Activated CD4-positive, alpha-beta T cell treated with anti-CD3 and anti-CD28 coated beads for 36 hours (primary cell): ENCODE measurements at regions not wholly inside any gene's neighbourhood (a gene's known extent, or its start where the extent isn't known, plus 50 kb on each side); places are given as distances from the start of the nearest gene placed in this dataset.

ENCODE experiments used
- ATAC-seq: fragments of 200-7000 bp; cut with Tn5 transposase; one replicate; pipeline ENCODE4 v1.10.0; 2021; ENCODE audit warnings: mild to moderate bottlenecking, moderate library complexity
- CTCF ChIA-PET: fragments of 350-600 bp; sonication (Branson Sonifier 250); formaldehyde crosslinking; loops from one replicate; lab custom pipeline; 2021; ENCODE audit warnings: antibody characterized with exemption; lab: Charles Lee
- POLR2A ChIA-PET: fragments of 350-600 bp; sonication (Branson Sonifier 250); formaldehyde crosslinking; loops from one replicate; lab custom pipeline; 2021; ENCODE audit warnings: antibody characterized with exemption, inconsistent platforms; lab: Charles Lee
- DNase-seq: peaks from one replicate; pipeline ENCODE4 v3.0.0-alpha.2; 2020
- H3K27ac Mint-ChIP-seq: one replicate; pipeline ENCODE4 v1.8.0; 2021; ENCODE audit warnings: mixed read lengths
- H3K27me3 Mint-ChIP-seq: one replicate; pipeline ENCODE4 v1.8.0; 2021; ENCODE audit warnings: mixed read lengths
- H3K36me3 Mint-ChIP-seq: one replicate; pipeline ENCODE4 v1.8.0; 2021; ENCODE audit warnings: low read depth, mixed read lengths
- H3K4me1 Mint-ChIP-seq: one replicate; pipeline ENCODE4 v1.8.0; 2021; ENCODE audit warnings: mixed read lengths
- H3K4me3 Mint-ChIP-seq: one replicate; pipeline ENCODE4 v1.8.0; 2021; ENCODE audit warnings: mild to moderate bottlenecking, moderate library complexity, mixed read lengths
- H3K9me3 Mint-ChIP-seq: one replicate; pipeline ENCODE4 v1.8.0; 2021; ENCODE audit warnings: low read depth, mixed read lengths
- intact Hi-C, 2 experiments: fragments of 100-400 bp; cut with DNase I in 1 of 2; cut with micrococcal nuclease in 1 of 2; formaldehyde crosslinking; loops; one replicate each; pipeline versions ENCODE4 v1.14.2 to v1.15.1; 2022 to 2024; cut with DNase I, micrococcal nuclease

- ChIA-PET POLR2A (interaction anchor here (0.6 kb wide), 1 partner anchor 345 kb away, joined by 3 read pairs; no protein-coding TSS in a partner anchor), CTCF (no interaction called here)
- no peak for DNase-seq
- peak; percentile 70 for ATAC-seq
- no peaks in the 10 kb centered on the region for H3K9me3 Mint-ChIP-seq
- intact Hi-C loops: loop anchor here in 1 of 2 experiments (2.0 to 10.0 kb wide), 2 partner anchors 428 to 588 kb away; no protein-coding TSS in a partner anchor
- H3K27ac Mint-ChIP-seq: peak overlapping the region; percentile 37
- no peaks in the 10 kb centered on the region for H3K27me3 Mint-ChIP-seq
- H3K4me1 Mint-ChIP-seq: peaks cover 14% of the 10 kb centered on the region
- no peak overlapping the region for H3K4me3 Mint-ChIP-seq
- H3K36me3 Mint-ChIP-seq: no peaks in the 10 kb centered on the region
These were observed 52.9 kb downstream of the TMSB4Y start for GRCh38 chrY:13756615-13757014.

- peaks cover 4% of the 10 kb centered on the region for H3K4me1 Mint-ChIP-seq
- H3K36me3 Mint-ChIP-seq: no peaks in the 10 kb centered on the region
- H3K27ac Mint-ChIP-seq: no peak overlapping the region
- H3K4me3 Mint-ChIP-seq: no peak overlapping the region
- no peaks in the 10 kb centered on the region for H3K27me3 Mint-ChIP-seq
- no peaks in the 10 kb centered on the region for H3K9me3 Mint-ChIP-seq
- no peak for ATAC-seq
- intact Hi-C loops: loop anchor here in 1 of 2 experiments (10.0 kb wide), 1 partner anchor 59 kb away; no protein-coding TSS in a partner anchor
- CTCF ChIA-PET: no interaction called here
- no peak for DNase-seq
- POLR2A ChIA-PET: no interaction called here
These were observed 62.3 kb downstream of the TMSB4Y start for GRCh38 chrY:13766040-13766439.

GRCh38 chrY:13790108-13790793, 86.6 kb downstream of the TMSB4Y start:
- intact Hi-C loops: no loop called here
- no peak overlapping the region for H3K4me3 Mint-ChIP-seq
- DNase-seq (no peak), ATAC-seq (no peak)
- no peaks in the 10 kb centered on the region for H3K27me3 Mint-ChIP-seq
- H3K36me3 Mint-ChIP-seq: peaks cover 9% of the 10 kb centered on the region
- ChIA-PET POLR2A (no interaction called here), CTCF (no interaction called here)
- H3K4me1 Mint-ChIP-seq: peaks cover 25% of the 10 kb centered on the region
- peaks cover 3% of the 10 kb centered on the region for H3K9me3 Mint-ChIP-seq
- no peak overlapping the region for H3K27ac Mint-ChIP-seq

GRCh38 chrY:13795067-13795466, 91.4 kb downstream of the TMSB4Y start:
- Mint-ChIP-seq H3K4me3 (no peak overlapping the region), H3K36me3 (no peaks in the 10 kb centered on the region), H3K27me3 (no peaks in the 10 kb centered on the region), H3K27ac (no peak overlapping the region), H3K4me1 (peaks cover 10% of the 10 kb centered on the region), H3K9me3 (no peaks in the 10 kb centered on the region)
- ChIA-PET POLR2A (no interaction called here), CTCF (no interaction called here)
- DNase-seq (no peak), ATAC-seq (no peak)
- intact Hi-C loops: no loop called here

- intact Hi-C loops: loop anchor here in 1 of 2 experiments (5.0 kb wide), 1 partner anchor 51 kb away; no protein-coding TSS in a partner anchor
- CTCF ChIA-PET: interaction anchor here (0.7 kb wide), 1 partner anchor 1826 kb away, joined by 3 read pairs; no protein-coding TSS in a partner anchor
- POLR2A ChIA-PET: no interaction called here
- no peak for DNase-seq
- no peaks in the 10 kb centered on the region for H3K27me3 Mint-ChIP-seq
- H3K27ac Mint-ChIP-seq: no peak overlapping the region
- peaks cover 28% of the 10 kb centered on the region for H3K4me1 Mint-ChIP-seq
- ATAC-seq: no peak
- no peaks in the 10 kb centered on the region for H3K36me3 Mint-ChIP-seq
- H3K9me3 Mint-ChIP-seq: no peaks in the 10 kb centered on the region
- no peak overlapping the region for H3K4me3 Mint-ChIP-seq
These were observed 99.1 kb downstream of the TMSB4Y start for GRCh38 chrY:13802828-13803227.

GRCh38 chrY:13803424-13803823, 99.7 kb downstream of the TMSB4Y start:
- ChIA-PET CTCF (interaction anchor here (0.7 kb wide), 1 partner anchor 1826 kb away, joined by 3 read pairs; no protein-coding TSS in a partner anchor), POLR2A (no interaction called here)
- H3K4me3 Mint-ChIP-seq: no peak overlapping the region
- intact Hi-C loops: loop anchor here in 1 of 2 experiments (5.0 kb wide), 1 partner anchor 51 kb away; no protein-coding TSS in a partner anchor
- H3K4me1 Mint-ChIP-seq: peaks cover 28% of the 10 kb centered on the region
- DNase-seq (no peak), ATAC-seq (no peak)
- H3K36me3 Mint-ChIP-seq: peaks cover 2% of the 10 kb centered on the region
- no peak overlapping the region for H3K27ac Mint-ChIP-seq
- no peaks in the 10 kb centered on the region for H3K27me3 Mint-ChIP-seq
- peaks cover 2% of the 10 kb centered on the region for H3K9me3 Mint-ChIP-seq

GRCh38 chrY:13804124-13805056, 100.7 kb downstream of the TMSB4Y start:
- ATAC-seq: no peak
- Mint-ChIP-seq H3K36me3 (peaks cover 9% of the 10 kb centered on the region), H3K27me3 (no peaks in the 10 kb centered on the region), H3K4me3 (no peak overlapping the region), H3K9me3 (peaks cover 5% of the 10 kb centered on the region), H3K4me1 (peaks cover 28% of the 10 kb centered on the region), H3K27ac (peak overlapping the region; percentile 88)
- POLR2A ChIA-PET: no interaction called here
- no peak for DNase-seq
- CTCF ChIA-PET: no interaction called here
- intact Hi-C loops: loop anchor here in 1 of 2 experiments (1.0 to 5.0 kb wide), 2 partner anchors 52 to 536 kb away; no protein-coding TSS in a partner anchor

GRCh38 chrY:13805057-13805735, 101.5 kb downstream of the TMSB4Y start:
- peaks cover 5% of the 10 kb centered on the region for H3K9me3 Mint-ChIP-seq
- H3K27ac Mint-ChIP-seq: peak overlapping the region; percentile 88
- intact Hi-C loops: loop anchor here in 1 of 2 experiments (1.0 kb wide), 1 partner anchor 535 kb away; no protein-coding TSS in a partner anchor
- ATAC-seq (peak; percentile 86), DNase-seq (peak; percentile 10)
- H3K36me3 Mint-ChIP-seq: peaks cover 13% of the 10 kb centered on the region
- ChIA-PET CTCF (no interaction called here), POLR2A (no interaction called here)
- no peak overlapping the region for H3K4me3 Mint-ChIP-seq
- H3K4me1 Mint-ChIP-seq: peaks cover 28% of the 10 kb centered on the region
- H3K27me3 Mint-ChIP-seq: no peaks in the 10 kb centered on the region

GRCh38 chrY:13805736-13806067, 102.0 kb downstream of the TMSB4Y start:
- peak overlapping the region; percentile 88 for H3K27ac Mint-ChIP-seq
- no peak overlapping the region for H3K4me3 Mint-ChIP-seq
- ATAC-seq: no peak
- ChIA-PET CTCF (no interaction called here), POLR2A (no interaction called here)
- H3K27me3 Mint-ChIP-seq: no peaks in the 10 kb centered on the region
- intact Hi-C loops: loop anchor here in 1 of 2 experiments (1.0 kb wide), 1 partner anchor 535 kb away; no protein-coding TSS in a partner anchor
- peaks cover 28% of the 10 kb centered on the region for H3K4me1 Mint-ChIP-seq
- peak; percentile 9 for DNase-seq
- H3K9me3 Mint-ChIP-seq: peaks cover 8% of the 10 kb centered on the region
- H3K36me3 Mint-ChIP-seq: peaks cover 13% of the 10 kb centered on the region

- ATAC-seq (peak; percentile 42), DNase-seq (no peak)
- Mint-ChIP-seq H3K36me3 (peaks cover 3% of the 10 kb centered on the region), H3K9me3 (no peaks in the 10 kb centered on the region), H3K27ac (no peak overlapping the region), H3K4me1 (peaks cover 8% of the 10 kb centered on the region), H3K4me3 (no peak overlapping the region), H3K27me3 (no peaks in the 10 kb centered on the region)
- CTCF ChIA-PET: interaction anchor here (0.7 kb wide), 1 partner anchor 1287 kb away, joined by 4 read pairs; no protein-coding TSS in a partner anchor
- POLR2A ChIA-PET: no interaction called here
- intact Hi-C loops: no loop called here
These were observed 126.4 kb downstream of the TMSB4Y start for GRCh38 chrY:13830089-13830488.

GRCh38 chrY:13844411-13844810, 140.7 kb downstream of the TMSB4Y start:
- Mint-ChIP-seq H3K27ac (no peak overlapping the region), H3K27me3 (no peaks in the 10 kb centered on the region), H3K36me3 (peaks cover 5% of the 10 kb centered on the region), H3K4me3 (no peak overlapping the region), H3K9me3 (peaks cover 8% of the 10 kb centered on the region), H3K4me1 (no peaks in the 10 kb centered on the region)
- no peak for DNase-seq
- ATAC-seq: no peak
- CTCF ChIA-PET: no interaction called here
- POLR2A ChIA-PET: no interaction called here
- intact Hi-C loops: no loop called here
